HepG2 (cell line): ENCODE measurements at regions not wholly inside any gene's neighbourhood (a gene's known extent, or its start where the extent isn't known, plus 50 kb on each side); places are given as distances from the start of the nearest gene placed in this dataset.

Source experiments
- ATAC-seq: fragments of 200-7000 bp; cut with Tn5 transposase; 3 replicates; pipeline ENCODE4 v1.9.1; 2020; ENCODE audit warnings: mild to moderate bottlenecking, moderate library complexity
- BruUV-seq: library from RNA; stranded (reverse); fragments of 400-500 nt; replicated peaks from 2 replicates; lab custom pipeline; 2021; lab: Mats Ljungman, UMichigan
- CTCF ChIA-PET: fragments of 300-600 bp; formaldehyde crosslinking; extraction: SDS; loops from one replicate; lab custom pipeline; 2021; ENCODE audit warnings: low total read pairs, inconsistent platforms, low intra/inter-chr PET ratio; lab: Yijun Ruan, JAX
- POLR2A ChIA-PET: fragments of 350-600 bp; sonication (Branson Sonifier 250); formaldehyde crosslinking; loops from one replicate; lab custom pipeline; 2020; ENCODE audit warnings: antibody characterized with exemption, inconsistent platforms; lab: Yijun Ruan, JAX
- DNase-seq: peaks from one replicate; pipeline ENCODE4 v3.0.0-alpha.2; 2015; ENCODE audit warnings: low spot score
- FAIRE-seq: peaks from 3 replicates; lab custom pipeline; 2011; peaks lifted over from hg19 to GRCh38; lab: Jason Lieb, UNC
- H2AFZ ChIP-seq: one replicate; pipeline ENCODE4 v1.6.1; 2011; ENCODE audit warnings: low read length, inconsistent platforms
- H3K27ac ChIP-seq: fragments of 300-600 bp; 3 replicates; pipeline ENCODE4 v1.8.0; 2011; ENCODE audit warnings: mixed run types, mild to moderate bottlenecking, mixed read lengths, low read length, inconsistent platforms; ENCODE audit not compliant: insufficient read depth; ENCODE audit errors: extremely low read length
- H3K27me3 ChIP-seq, 2 experiments: fragments of 200-600 bp in 1 of 2; 2 replicates in 1 of 2; 3 replicates in 1 of 2; pipeline versions ENCODE4 v1.6.0 to v1.8.0; 2011; ENCODE audit warnings: low read length in 2 of 2, mild to moderate bottlenecking in 2 of 2, moderate library complexity in 2 of 2, inconsistent platforms in 1 of 2; ENCODE audit not compliant: insufficient read depth in 2 of 2, control insufficient read depth in 1 of 2
- H3K36me3 ChIP-seq, 2 experiments: fragments of 200-600 bp in 1 of 2; replicated peaks in 1 of 2; 2 replicates in 1 of 2; 3 replicates in 1 of 2; pipeline versions ENCODE4 v1.5.1 to v1.8.0; 2011; ENCODE audit warnings: low read length in 2 of 2, inconsistent platforms in 1 of 2; ENCODE audit not compliant: insufficient read depth in 2 of 2, control insufficient read depth in 1 of 2
- H3K4me1 ChIP-seq: 2 replicates; pipeline ENCODE4 v1.5.1; 2012; ENCODE audit warnings: low read length, inconsistent platforms; ENCODE audit not compliant: insufficient read depth
- H3K4me2 ChIP-seq: 2 replicates; pipeline ENCODE4 v1.6.0; 2011; ENCODE audit warnings: low read depth, low read length, inconsistent platforms
- H3K4me3 ChIP-seq, 3 experiments: fragments of 200-600 bp in 1 of 3; sonication (generic), shearing (Covaris generic) in 1 of 3; replicated peaks in 1 of 3; 2 replicates each; pipeline ENCODE4 v1.5.1; 2011 to 2016; ENCODE audit warnings: low read length in 3 of 3, inconsistent platforms in 2 of 3, low read depth in 2 of 3, mild to moderate bottlenecking in 2 of 3, control low read depth in 1 of 3, mixed read lengths in 1 of 3; ENCODE audit not compliant: insufficient read depth in 1 of 3
- H3K79me2 ChIP-seq: one replicate; pipeline ENCODE4 v1.6.1; 2011; ENCODE audit warnings: low read length, inconsistent platforms; ENCODE audit not compliant: insufficient read depth
- H3K9ac ChIP-seq: 2 replicates; pipeline ENCODE4 v1.6.0; 2011; ENCODE audit warnings: mild to moderate bottlenecking, low read depth, low read length, inconsistent platforms; ENCODE audit not compliant: insufficient read depth
- H3K9me3 ChIP-seq: 2 replicates; pipeline ENCODE4 v1.5.1; 2012; ENCODE audit warnings: mild to moderate bottlenecking, low read length
- H4K20me1 ChIP-seq: 2 replicates; pipeline ENCODE4 v1.6.0; 2011; ENCODE audit warnings: inconsistent platforms, mild to moderate bottlenecking, low read length, moderate library complexity; ENCODE audit not compliant: insufficient read depth
- EEA1 ChIP-seq: sonication (generic); formaldehyde crosslinking; IDR thresholded peaks from 2 replicates; pipeline ENCODE4 v1.5.1; 2020; ENCODE audit warnings: mild to moderate bottlenecking, missing genetic modification reagents, borderline replicate concordance
- GTF2F1 ChIP-seq: fragments of 150-350 bp; IDR thresholded peaks from 2 replicates; pipeline ENCODE4 v1.6.1; 2014; ENCODE audit warnings: low read length
- MAFF ChIP-seq: IDR thresholded peaks from 2 replicates; pipeline ENCODE4 v1.6.1; 2011; ENCODE audit warnings: low read depth, low read length, improper control_type of control experiment
- MAFK ChIP-seq, 2 experiments: IDR thresholded peaks in 1 of 2; conservative IDR thresholded peaks in 1 of 2; 2 replicates each; pipeline ENCODE4 v1.6.1; 2011; ENCODE audit warnings: improper control_type of control experiment in 2 of 2, low read length in 2 of 2
- SNAPC5 ChIP-seq: sonication (generic); formaldehyde crosslinking; IDR thresholded peaks from 2 replicates; pipeline ENCODE4 v1.8.1; 2023; ENCODE audit warnings: mild to moderate bottlenecking, missing genetic modification reagents, borderline replicate concordance
- TEAD3 ChIP-seq: optimal IDR thresholded peaks from 2 replicates; pipeline ENCODE3; 2016; ENCODE audit warnings: borderline replicate concordance
- ZNF569 ChIP-seq: sonication (generic); formaldehyde crosslinking; IDR thresholded peaks from 2 replicates; pipeline ENCODE4 v1.5.0; 2020; ENCODE audit warnings: mild to moderate bottlenecking, missing genetic modification reagents, moderate library complexity, borderline replicate concordance
- WGBS: methylation state at CpG from one replicate; pipeline ENCODE4 v1.1.6; 2017; ENCODE audit warnings: low lambda C conversion rate; 5-methylcytosine and 5-hydroxymethylcytosine counted together
- in situ Hi-C: cut with HindIII; loops from 2 replicates; pipeline ENCODE4 v1.10.0; 2017; ENCODE audit warnings: low pct_unique_long_range_greater_than_20kb; ENCODE audit not compliant: extremely low pct_ligation_motif_present
- intact Hi-C: fragments of 100-400 bp; cut with micrococcal nuclease; formaldehyde crosslinking; loops from one replicate; pipeline ENCODE4 v1.10.0; 2022; ENCODE audit not compliant: unreplicated experiment
- TF ChIP-seq, protein P1 (sequence below): sonication (generic); formaldehyde crosslinking; IDR thresholded peaks from 2 replicates; pipeline ENCODE4 v1.5.0; 2020; ENCODE audit warnings: missing genetic modification reagents

GRCh38 chr18:50461251-50461650, 86.4 kb downstream of the SKA1 start:
- Histone ChIP-seq H4K20me1 (no peaks in the 10 kb centered on the region), H3K4me2 (no peak overlapping the region), H3K27ac (no peak overlapping the region), H3K36me3 (no peaks in the 10 kb centered on the region), H3K9me3 (no peaks in the 10 kb centered on the region), H3K79me2 (no peaks in the 10 kb centered on the region), H3K4me3 (no peak overlapping the region), H3K4me1 (peaks cover 14% of the 10 kb centered on the region), H3K27me3 (peaks cover 0 to 6% of the 10 kb centered on the region in 2 experiments; a peak in 2 of 5 replicates), H3K9ac (no peak overlapping the region), H2AFZ (no peak overlapping the region)
- intact Hi-C loops: no loop called here
- CTCF ChIA-PET: no interaction called here
- in situ Hi-C loops: no loop called here
- FAIRE-seq (no peak), DNase-seq (no peak), ATAC-seq (no peak)
- TF ChIP-seq TEAD3: no peak
- TF ChIP-seq EEA1 (CRISPR knock-in tag): no peak
- TF ChIP-seq SNAPC5 (CRISPR knock-in tag): no peak
- TF ChIP-seq ZNF569 (CRISPR knock-in tag): no peak
- TF ChIP-seq GTF2F1: no peak
- POLR2A ChIA-PET: no interaction called here
- BruUV-seq: no TSS peak

GRCh38 chr18:50465211-50466153, 90.6 kb downstream of the SKA1 start:
- in situ Hi-C loops (no loop called here), intact Hi-C loops (no loop called here)
- no peak overlapping the region for H3K4me3 ChIP-seq
- ATAC-seq: no peak
- TF ChIP-seq MAFF (peak; percentile 76), MAFK (conservative IDR thresholded peaks at IDR 0.05 in 1 of 2, IDR thresholded peaks at IDR 0.05 in 1 of 2; ENCODE audit: low read length in 2 of 2) (peak; percentile 67 to 79)
- TF ChIP-seq, protein P1, sequence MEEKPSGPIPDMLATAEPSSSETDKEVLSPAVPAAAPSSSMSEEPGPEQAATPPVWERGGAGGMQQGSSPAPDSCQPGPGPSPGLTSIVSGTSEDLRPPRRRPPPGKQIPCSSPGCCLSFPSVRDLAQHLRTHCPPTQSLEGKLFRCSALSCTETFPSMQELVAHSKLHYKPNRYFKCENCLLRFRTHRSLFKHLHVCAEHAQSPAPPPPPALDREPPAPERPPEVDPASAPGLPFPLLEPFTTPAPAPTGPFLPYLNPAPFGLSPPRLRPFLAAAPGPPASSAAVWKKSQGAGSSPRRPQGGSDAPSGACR (CRISPR knock-in tag): no peak
- WGBS: 25% methylated on average over 7 of the region's 7 CpGs
- FAIRE-seq: no peak
- BruUV-seq: no TSS peak
- H3K4me1 ChIP-seq: no peaks in the 10 kb centered on the region
- H3K27ac ChIP-seq: no peak overlapping the region
- CTCF ChIA-PET: no interaction called here
- DNase-seq: no peak
- no peak overlapping the region for H3K9ac ChIP-seq
- no peaks in the 10 kb centered on the region for H3K79me2 ChIP-seq
- no peaks in the 10 kb centered on the region for H3K9me3 ChIP-seq
- no peaks in the 10 kb centered on the region for H3K36me3 ChIP-seq
- H4K20me1 ChIP-seq: no peaks in the 10 kb centered on the region
- H3K4me2 ChIP-seq: no peak overlapping the region
- POLR2A ChIA-PET: no interaction called here
- H3K27me3 ChIP-seq: peaks cover 0 to 9% of the 10 kb centered on the region in 2 experiments; a peak in 3 of 5 replicates
- no peak overlapping the region for H2AFZ ChIP-seq
